HG02642 (cell line): ENCODE measurements at regions not wholly inside any gene's neighbourhood (a gene's known extent, or its start where the extent isn't known, plus 50 kb on each side); places are given as distances from the start of the nearest gene placed in this dataset.
"Not testable (repeated sequence)": the region's sequence is repeated elsewhere in the genome, so short reads cannot be mapped to it uniquely, and the experiment has no call there.

Experiments
- ATAC-seq: cut with Tn5 transposase; IDR thresholded peaks from one replicate; pipeline ENCODE4 v1.9.1; 2021; ENCODE audit warnings: mild to moderate bottlenecking; ENCODE audit not compliant: unreplicated experiment, poor library complexity

DNA sequence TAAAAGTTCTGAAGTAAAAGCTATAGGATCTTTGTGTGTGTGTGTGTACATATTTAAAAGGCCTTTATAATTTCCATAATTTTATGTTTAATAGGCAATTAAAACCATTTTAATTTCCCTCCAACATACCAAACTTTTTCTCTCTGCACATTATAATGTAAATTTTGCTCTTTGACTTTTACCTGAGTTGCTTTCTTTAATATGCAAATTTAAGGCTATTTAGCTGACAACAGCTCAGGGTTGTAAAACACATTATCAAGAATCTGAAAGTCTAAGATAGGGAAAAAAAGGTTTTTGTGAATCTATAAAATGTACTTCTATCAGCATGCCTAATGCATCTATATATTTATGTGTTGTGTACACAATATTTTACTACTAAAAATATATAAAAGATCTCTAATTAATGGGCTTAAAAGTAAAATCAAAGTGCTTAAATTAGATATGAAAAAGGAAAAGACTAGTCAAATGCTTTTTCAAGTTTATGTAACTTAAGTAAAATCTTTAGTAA lies 239.6 kb upstream of the RAI14 start:
- ATAC-seq: no peak

DNA sequence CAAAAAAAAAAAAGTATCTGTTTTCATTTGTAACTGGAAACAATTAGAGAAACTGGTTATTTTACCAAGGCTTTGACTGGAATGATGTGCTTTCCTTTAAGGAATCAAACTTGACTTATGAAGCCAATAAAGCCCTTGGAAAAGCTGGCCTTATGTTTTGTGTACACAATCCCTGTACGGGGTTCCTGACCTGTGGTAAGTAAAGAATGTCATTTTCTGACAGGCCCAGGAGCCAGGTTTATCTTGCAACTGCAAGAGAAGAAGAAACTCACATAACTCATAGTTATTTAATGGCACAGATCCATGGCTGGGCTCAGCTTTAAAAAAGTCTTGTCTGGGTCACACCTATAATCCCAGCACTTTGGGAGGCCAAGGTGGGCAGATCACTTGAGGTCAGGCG lies 235.9 kb upstream of the RAI14 start:
- not testable (repeated sequence) for ATAC-seq

- no peak for ATAC-seq
Measured at GRCh38 chr5:34436761-34437501, 219.2 kb upstream of the RAI14 start.

DNA sequence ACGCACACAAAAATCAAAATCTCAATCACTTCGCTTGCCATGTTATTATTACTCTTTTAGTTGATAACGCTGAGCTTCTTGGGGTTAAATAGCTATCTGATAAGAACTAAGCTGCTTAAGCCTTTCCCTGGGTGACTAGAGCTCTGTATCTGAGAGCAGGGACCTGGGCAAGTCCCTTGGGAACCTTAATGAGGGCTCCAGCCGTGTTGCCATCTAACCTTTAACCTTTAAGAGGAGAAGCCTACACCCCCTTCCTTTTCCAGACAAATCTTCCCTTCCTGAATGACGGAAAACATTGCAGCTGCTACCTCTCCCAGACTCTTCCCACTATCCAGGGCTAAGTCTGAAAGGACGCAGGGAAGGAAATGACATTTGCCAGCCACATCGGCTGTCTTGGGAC lies 216.5 kb upstream of the RAI14 start:
- ATAC-seq: no peak

DNA sequence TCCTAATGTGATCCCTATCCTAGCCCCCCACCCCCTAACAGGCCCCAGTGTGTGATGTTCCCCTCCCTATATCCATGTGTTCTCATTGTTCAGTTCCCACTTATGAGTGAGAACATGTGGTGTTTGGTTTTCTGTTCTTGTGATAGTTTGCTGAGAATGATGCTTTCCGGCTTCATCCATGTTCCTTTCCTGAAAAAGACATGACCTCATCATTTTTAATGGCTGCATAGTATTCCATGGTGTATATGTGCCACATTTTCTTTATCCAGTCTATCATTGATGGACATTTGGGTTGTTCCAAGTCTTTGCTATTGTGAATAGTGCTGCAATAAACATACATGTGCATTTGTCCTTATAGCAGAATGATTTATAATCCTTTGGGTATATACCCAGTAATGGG lies 214.4 kb upstream of the RAI14 start:
- ATAC-seq: not testable (repeated sequence)

- ATAC-seq: no peak
Measured at GRCh38 chr5:34447424-34447823, 208.7 kb upstream of the RAI14 start.

DNA sequence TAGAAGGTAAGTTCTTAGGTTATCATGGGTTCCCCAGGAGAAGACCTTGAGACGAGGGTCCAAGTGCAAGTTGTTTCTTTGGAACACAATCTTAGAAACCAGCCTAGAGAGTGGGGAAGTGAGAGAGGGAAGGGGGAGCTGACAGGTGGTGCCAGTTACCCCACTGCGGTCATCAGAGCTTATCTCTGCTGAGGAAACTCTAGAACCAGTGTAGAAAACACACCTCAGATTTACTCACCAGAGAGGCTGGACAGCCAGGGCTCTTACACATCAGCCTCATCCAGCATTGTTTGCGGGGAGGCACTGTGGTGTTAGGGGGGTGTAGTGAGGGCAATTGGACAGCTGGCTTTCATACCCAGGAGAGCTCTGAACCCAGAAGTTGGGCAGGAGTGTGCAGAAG lies 206.5 kb upstream of the RAI14 start:
- ATAC-seq: no peak

DNA sequence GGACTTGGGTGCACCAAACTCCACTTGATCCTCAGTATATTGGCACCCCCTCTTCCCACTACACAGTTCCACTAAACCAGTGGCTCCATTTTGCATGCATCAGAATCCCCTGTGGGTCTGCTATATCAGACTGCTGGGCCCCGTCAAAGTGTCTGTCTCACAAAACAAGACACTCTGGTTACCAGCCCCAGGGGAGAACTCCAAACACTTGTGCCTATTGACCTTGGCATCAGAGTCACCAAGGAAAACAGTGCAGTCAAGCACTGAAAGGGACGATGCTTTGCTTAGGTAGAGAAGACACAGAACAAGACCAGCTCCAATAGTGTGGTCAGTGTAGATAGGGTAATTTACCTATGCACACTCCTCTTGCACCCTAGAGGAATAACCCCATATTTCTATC lies 205.8 kb upstream of the RAI14 start:
- ATAC-seq: no peak

- ATAC-seq: no peak
Measured at GRCh38 chr5:34452170-34452828, 203.8 kb upstream of the RAI14 start.

DNA sequence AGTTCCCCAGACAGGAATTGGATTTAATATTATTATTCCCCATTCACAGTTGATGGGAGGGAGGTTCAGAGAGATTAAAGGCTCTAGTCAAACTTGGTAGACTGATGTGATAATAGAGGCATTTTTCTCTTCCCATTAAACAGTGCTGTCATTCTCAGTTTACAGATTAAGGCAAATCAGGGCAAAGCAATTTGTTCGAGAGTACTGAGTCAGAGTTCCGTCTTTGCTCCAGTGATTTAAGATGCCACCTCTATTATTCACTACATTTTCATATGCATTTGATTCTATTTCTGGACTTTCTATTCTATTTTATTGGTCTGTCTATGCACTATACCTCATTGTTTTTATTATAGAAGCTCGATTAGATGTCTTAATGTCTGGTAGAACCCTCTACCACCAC lies 201.0 kb upstream of the RAI14 start:
- ATAC-seq: no peak

DNA sequence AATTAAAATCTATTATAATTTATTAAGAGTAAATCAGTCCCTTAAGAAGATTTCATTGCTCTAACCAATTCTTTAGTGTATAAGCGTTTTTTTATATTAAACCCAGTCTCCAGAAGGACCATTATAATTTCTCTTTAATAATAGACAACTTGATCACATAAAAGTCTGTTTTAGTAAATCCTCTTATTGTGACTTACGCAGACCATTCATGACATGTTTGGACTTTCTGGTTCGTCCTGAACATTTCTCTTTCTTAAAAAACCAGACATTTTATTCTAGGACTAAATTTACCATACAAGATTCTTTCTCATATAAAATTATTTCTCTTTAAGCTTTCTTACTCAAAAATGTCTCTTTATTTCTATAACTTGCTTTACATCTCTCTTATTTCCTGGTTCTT lies 196.2 kb upstream of the RAI14 start:
- no peak for ATAC-seq

DNA sequence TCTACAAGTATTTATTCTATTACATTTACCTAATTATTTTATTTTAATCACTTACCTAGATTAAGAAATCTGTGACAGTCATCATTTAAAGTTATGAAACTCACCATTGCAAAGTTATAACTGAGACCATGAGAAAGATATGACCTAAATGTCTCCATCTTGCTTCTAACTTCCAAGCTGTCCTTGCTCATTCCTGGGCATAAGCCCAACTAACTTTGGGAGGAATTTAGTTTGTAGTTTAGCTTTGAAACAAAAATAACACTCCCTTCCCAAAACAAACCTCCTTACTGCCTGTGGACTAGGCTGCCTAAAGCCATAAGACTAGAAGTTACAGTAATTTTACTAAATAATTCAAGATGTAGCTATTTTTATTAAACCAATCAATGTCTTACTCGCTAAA lies 195.6 kb upstream of the RAI14 start:
- no peak for ATAC-seq

GRCh38 chr5:34464829-34465228 lies 191.3 kb upstream of the RAI14 start:
- no peak for ATAC-seq

- not testable (repeated sequence) for ATAC-seq
Measured at GRCh38 chr5:34465301-34465700, 190.8 kb upstream of the RAI14 start.

DNA sequence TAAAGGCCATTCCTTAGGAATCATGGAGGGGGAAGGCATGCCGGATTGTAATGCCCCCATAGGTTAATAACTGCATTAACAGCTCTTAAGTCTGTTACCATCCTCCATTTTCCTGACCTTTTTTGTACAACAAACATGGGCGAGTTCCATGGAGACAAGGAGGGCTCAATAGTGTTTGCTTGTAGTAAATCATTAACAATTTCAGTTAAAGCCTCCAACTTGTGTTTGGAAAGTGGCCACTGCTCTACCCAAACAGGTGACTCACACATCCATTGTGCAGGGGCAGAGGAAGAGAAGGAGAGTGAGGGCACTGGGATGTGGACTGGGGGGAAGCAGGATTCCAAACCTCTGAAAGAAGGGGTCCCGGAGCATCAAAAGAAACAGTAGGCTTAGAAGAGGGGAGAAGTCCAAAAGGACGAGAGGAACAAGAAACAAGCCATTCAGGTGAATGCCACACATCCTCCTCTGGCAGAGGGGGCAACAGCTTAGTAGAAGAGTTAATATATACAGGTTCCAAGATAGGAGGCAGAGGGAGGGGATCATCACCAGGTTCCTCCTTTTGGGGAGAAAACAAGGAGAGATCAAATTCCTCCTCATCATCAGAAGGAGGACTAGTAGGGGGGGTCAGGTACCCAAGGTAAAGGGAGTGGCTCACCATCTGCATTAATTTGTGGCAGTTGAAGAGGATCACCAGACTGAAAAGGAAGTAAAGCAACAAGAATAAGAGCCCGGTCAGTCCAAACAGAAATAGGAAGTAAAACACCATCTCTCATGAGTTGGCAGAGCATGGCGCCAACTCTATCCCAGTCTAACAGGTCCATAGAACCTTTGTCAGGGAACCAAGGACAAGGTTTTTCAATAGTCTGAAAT lies 189.4 kb upstream of the RAI14 start:
- not testable (repeated sequence) for ATAC-seq

GRCh38 chr5:34467436-34467835 lies 188.7 kb upstream of the RAI14 start:
- no peak for ATAC-seq

DNA sequence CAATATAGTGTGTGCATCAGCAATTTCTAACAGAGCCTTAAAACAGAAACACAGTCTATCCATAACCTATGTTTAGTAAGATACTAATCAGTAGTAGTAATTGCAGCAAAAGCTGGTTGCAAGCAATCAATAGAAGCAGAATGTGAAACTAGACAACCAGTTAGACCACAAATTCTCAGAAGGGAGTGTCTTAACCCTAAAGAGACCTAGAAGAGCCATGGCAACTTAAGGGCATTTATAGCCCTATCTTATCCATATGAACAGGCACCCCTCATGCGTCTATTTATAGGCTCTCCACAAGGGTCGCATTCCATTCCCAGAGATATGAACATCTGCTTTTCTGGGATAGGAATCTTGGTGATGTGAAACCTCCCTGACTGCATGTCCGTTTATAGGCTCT lies 188.1 kb upstream of the RAI14 start:
- ATAC-seq: not testable (repeated sequence)

DNA sequence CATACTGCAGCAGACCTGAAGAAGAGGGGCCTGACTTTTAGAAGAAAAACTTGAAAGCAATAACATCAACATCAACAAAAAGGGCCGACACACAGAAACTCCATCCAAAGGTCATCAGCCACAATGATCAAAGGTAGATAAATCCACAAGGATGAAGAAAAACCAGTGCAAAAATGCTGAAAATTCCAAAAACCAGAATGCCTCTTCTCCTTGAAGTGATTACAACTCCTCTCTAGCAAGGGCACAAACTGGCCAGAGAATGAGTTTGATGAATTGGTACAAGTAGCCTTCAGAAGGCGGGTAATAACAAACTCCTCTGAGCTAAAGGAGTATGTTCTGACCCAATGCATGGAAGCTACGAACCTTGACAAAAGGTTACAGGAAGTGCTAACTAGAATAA lies 186.2 kb upstream of the RAI14 start:
- ATAC-seq: no peak

DNA sequence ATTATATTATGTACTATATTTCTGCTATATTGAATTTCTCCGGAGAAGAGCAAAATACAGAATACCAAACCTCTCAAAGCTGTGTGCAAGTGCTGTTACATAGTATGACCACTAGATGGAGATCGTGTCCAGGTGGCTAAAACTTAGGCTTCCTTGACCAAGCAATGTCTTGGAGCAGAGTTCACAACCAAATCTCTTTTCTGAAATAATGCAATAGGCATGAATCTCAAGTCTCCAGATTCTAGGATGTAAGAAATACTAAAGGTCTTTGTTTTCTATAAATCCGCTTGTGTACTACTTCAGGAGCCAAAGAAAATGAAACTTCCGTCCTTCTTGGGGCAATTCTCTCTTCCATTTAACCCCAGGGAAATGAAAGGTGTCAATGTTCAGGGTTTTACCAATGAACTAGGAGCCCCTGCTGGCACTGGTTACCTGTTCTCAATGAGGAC lies 181.5 kb upstream of the RAI14 start:
- ATAC-seq: peak; percentile 57

DNA sequence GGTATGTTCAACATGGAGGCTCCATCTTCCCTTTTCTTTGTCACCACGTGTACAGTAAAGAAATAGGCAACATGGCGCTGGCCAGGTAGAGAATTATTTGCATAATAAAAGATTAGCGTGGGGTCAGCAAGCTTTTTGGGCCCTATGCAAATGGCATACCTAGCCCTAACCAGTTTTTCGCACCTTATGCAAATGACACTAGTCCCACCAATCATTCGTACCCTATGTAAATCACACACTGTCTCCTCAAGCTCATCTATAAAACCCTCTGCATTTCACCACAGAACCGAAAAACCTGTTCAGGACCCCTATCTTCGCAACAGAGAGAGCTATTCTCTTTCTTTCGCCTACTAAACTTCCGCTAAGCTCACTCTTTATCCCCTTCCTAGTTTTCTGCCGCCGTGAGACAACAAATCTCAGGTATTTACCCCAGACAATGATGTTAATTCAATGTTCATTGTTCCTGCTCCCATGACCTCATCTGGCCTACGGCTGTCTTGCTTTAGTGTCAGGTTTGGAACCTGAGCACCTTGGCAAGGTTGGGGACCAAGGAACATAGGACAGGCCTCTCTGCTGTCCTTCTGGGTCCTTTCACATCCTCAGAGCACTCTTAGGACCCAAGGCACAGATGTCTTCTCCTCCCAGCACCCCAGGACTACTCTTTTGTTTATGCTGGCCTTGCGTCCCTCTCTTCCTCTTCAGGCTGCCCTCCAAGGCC lies 180.7 kb upstream of the RAI14 start:
- ATAC-seq: no peak
